ENCODE measurements at regions not wholly inside any gene's neighbourhood (a gene's known extent, or its start where the extent isn't known, plus 50 kb on each side); places are given as distances from the start of the nearest gene placed in this dataset.

GRCh38 chr6:14860774-14861173, 385.1 kb upstream of the JARID2 start:
- Histone ChIP-seq H3K4me1 (ENCODE audit: control insufficient read depth in 1 of 2, insufficient read depth in 2 of 2, low read length in 2 of 2) (no peaks in the 10 kb centered on the region), H3K4me2 (ENCODE audit: low read length) (no peak overlapping the region), H3K4me3 (replicated peaks in 1 of 2; ENCODE audit: low read depth in 1 of 2, low read length in 2 of 2) (no peak overlapping the region), H3K36me3 (ENCODE audit: control insufficient read depth in 1 of 2, insufficient read depth in 2 of 2, low read length in 2 of 2) (no peaks in the 10 kb centered on the region), H3K79me2 (ENCODE audit: insufficient read depth, low read length) (no peaks in the 10 kb centered on the region), H3K27me3 (ENCODE audit: insufficient read depth, low read length) (no peaks in the 10 kb centered on the region), H3K9me3 (ENCODE audit: control insufficient read depth in 1 of 2, insufficient read depth in 1 of 2, low read depth in 1 of 2, low read length in 2 of 2) (no peaks in the 10 kb centered on the region), H3K27ac (ENCODE audit: low read depth, low read length) (no peak overlapping the region), H3K9ac (ENCODE audit: low read length) (no peak overlapping the region), H3K9me2 (ENCODE audit: insufficient read depth) (no peaks in the 10 kb centered on the region), H4K20me1 (ENCODE audit: insufficient read depth) (no peaks in the 10 kb centered on the region), H2AFZ (ENCODE audit: low read depth, low read length, poor library complexity, severe bottlenecking) (no peak overlapping the region)
- POLR2A ChIA-PET = no interaction called here
- CTCF ChIA-PET = no interaction called here
- TF ChIP-seq EZH2phosphoT487 (IDR thresholded peaks at IDR 0.05; ENCODE audit: borderline replicate concordance) (no peak), SIN3A (IDR thresholded peaks at IDR 0.05; ENCODE audit: low read depth) (no peak), ELF1 (IDR thresholded peaks at IDR 0.05; ENCODE audit: borderline replicate concordance, low read depth) (no peak), TCF7L2 (IDR thresholded peaks at IDR 0.05; ENCODE audit: borderline replicate concordance, extremely low read depth, insufficient read depth, insufficient read length) (no peak), MAX (IDR thresholded peaks at IDR 0.05) (no peak), POLR2A (IDR thresholded peaks at IDR 0.05; ENCODE audit: borderline replicate concordance, extremely low read depth, insufficient read depth, insufficient read length) (no peak), CTCF (IDR thresholded peaks at IDR 0.05 in 2 of 3, conservative IDR thresholded peaks at IDR 0.05 in 1 of 3; ENCODE audit: borderline replicate concordance in 1 of 3, insufficient read depth in 1 of 3, low read depth in 2 of 3, low read length in 2 of 3) (no peak), YY1 (IDR thresholded peaks at IDR 0.05; ENCODE audit: extremely low read depth, insufficient replicate concordance, low read depth, low read length) (no peak), EZH2 (IDR thresholded peaks at IDR 0.05) (no peak), EGR1 (IDR thresholded peaks at IDR 0.05; ENCODE audit: low read depth) (no peak), ATF3 (IDR thresholded peaks at IDR 0.05) (no peak), REST (IDR thresholded peaks at IDR 0.05; ENCODE audit: low read depth) (no peak), JUND (IDR thresholded peaks at IDR 0.05) (no peak), SP1 (IDR thresholded peaks at IDR 0.05; ENCODE audit: low read depth) (no peak), CBX3 (IDR thresholded peaks at IDR 0.05; ENCODE audit: low read depth) (no peak), CEBPB (IDR thresholded peaks at IDR 0.05; ENCODE audit: low read depth) (no peak), ZNF274 (IDR thresholded peaks at IDR 0.05; ENCODE audit: low read depth, low read length) (no peak)
- no peak for DNase-seq (ENCODE audit: low read depth, low spot score)
- RAD21 ChIA-PET (ENCODE audit: low non-redundant PET in 1 of 2, low total read pairs in 2 of 2, uncharacterized antibody in 2 of 2, unreplicated experiment in 2 of 2) = no interaction called here
- no TSS peak for BruUV-seq (replicated peaks)
- ATAC-seq = no peak
- intact Hi-C loops (cut with micrococcal nuclease) = no loop called here

Data from HCT116 (cell line).